PC-3 (cell line): ENCODE measurements at regions not wholly inside any gene's neighbourhood (a gene's known extent, or its start where the extent isn't known, plus 50 kb on each side); places are given as distances from the start of the nearest gene placed in this dataset.

Experiments used
- ATAC-seq: fragments of 200-7000 bp; cut with Tn5 transposase; 2 replicates; pipeline ENCODE4 v1.9.1; 2020; ENCODE audit warnings: mild to moderate bottlenecking, moderate library complexity
- BruUV-seq: library from RNA; stranded (reverse); fragments of 400-500 nt; replicated peaks from 2 replicates; lab custom pipeline; 2021; lab: Mats Ljungman, UMichigan
- CTCF ChIA-PET: fragments of 300-600 bp; sonication (Branson Sonifier 250); formaldehyde crosslinking; loops from one replicate; lab custom pipeline; 2022; ENCODE audit warnings: antibody characterized with exemption; lab: Charles Lee
- POLR2A ChIA-PET: fragments of 300-600 bp; sonication (Branson Sonifier 250); formaldehyde crosslinking; loops from one replicate; lab custom pipeline; 2022; ENCODE audit warnings: antibody characterized with exemption; ENCODE audit not compliant: unreplicated experiment; lab: Charles Lee
- DNase-seq: peaks from one replicate; pipeline ENCODE4 v3.0.0-alpha.2; 2015
- H2AFZ ChIP-seq: fragments of 300-600 bp; sonication (generic); 2 replicates; pipeline ENCODE4 v1.6.0; 2016; ENCODE audit warnings: antibody characterized with exemption, low read length
- H3F3A ChIP-seq: fragments of 300-600 bp; sonication (generic); one replicate; pipeline ENCODE4 v1.6.0; 2017; ENCODE audit warnings: antibody characterized with exemption, low read length, control low read depth, mild to moderate bottlenecking; ENCODE audit not compliant: unreplicated experiment
- H3K27ac ChIP-seq: fragments of 300-600 bp; sonication (generic); 2 replicates; pipeline ENCODE4 v1.5.1; 2016; ENCODE audit warnings: mild to moderate bottlenecking, low read length
- H3K27me3 ChIP-seq: fragments of 300-600 bp; sonication (generic); 2 replicates; pipeline ENCODE4 v1.6.1; 2016; ENCODE audit warnings: low read length, mixed read lengths
- H3K36me3 ChIP-seq: fragments of 300-600 bp; sonication (generic); 2 replicates; pipeline ENCODE4 v1.6.1; 2016; ENCODE audit warnings: low read depth, mixed run types, low read length, mixed read lengths
- H3K4me1 ChIP-seq: fragments of 300-600 bp; sonication (generic); 2 replicates; pipeline ENCODE4 v1.5.1; 2016; ENCODE audit warnings: low read length; ENCODE audit not compliant: insufficient read depth
- H3K4me2 ChIP-seq: fragments of 300-600 bp; sonication (generic); 2 replicates; pipeline ENCODE4 v1.6.0; 2016; ENCODE audit warnings: low read length
- H3K4me3 ChIP-seq: fragments of 300-600 bp; sonication (generic); 2 replicates; pipeline ENCODE4 v1.5.1; 2016; ENCODE audit warnings: mild to moderate bottlenecking, low read length, mixed read lengths
- H3K79me2 ChIP-seq: fragments of 300-600 bp; sonication (generic); 2 replicates; pipeline ENCODE4 v1.6.1; 2017; ENCODE audit warnings: low read length, mixed read lengths
- H3K9ac ChIP-seq: fragments of 300-600 bp; sonication (generic); 2 replicates; pipeline ENCODE4 v1.6.0; 2016; ENCODE audit warnings: mild to moderate bottlenecking, low read length
- H3K9me2 ChIP-seq: fragments of 300-600 bp; sonication (generic); replicated peaks from 2 replicates; pipeline ENCODE4 v1.6.1; 2016; ENCODE audit warnings: mixed run types, low read length, mixed read lengths
- H3K9me3 ChIP-seq: fragments of 300-600 bp; sonication (generic); 2 replicates; pipeline ENCODE4 v1.6.1; 2016; ENCODE audit warnings: low read length, mixed read lengths
- H4K20me1 ChIP-seq: fragments of 300-600 bp; sonication (generic); 2 replicates; pipeline ENCODE4 v1.6.1; 2016; ENCODE audit warnings: low read length, mixed read lengths
- CTCF ChIP-seq: fragments of 300-600 bp; sonication (generic); conservative IDR thresholded peaks from 2 replicates; pipeline ENCODE4 v1.5.1; 2017; ENCODE audit warnings: antibody characterized with exemption, low read depth, mild to moderate bottlenecking, low read length
- EZH2 ChIP-seq: fragments of 300-600 bp; sonication (generic); IDR thresholded peaks from one replicate; pipeline ENCODE4 v1.6.1; 2017; ENCODE audit warnings: antibody characterized with exemption, mild to moderate bottlenecking, low read length; ENCODE audit not compliant: unreplicated experiment
- EZH2phosphoT487 ChIP-seq: fragments of 300-600 bp; sonication (generic); IDR thresholded peaks from 2 replicates; pipeline ENCODE4 v1.6.1; 2018; ENCODE audit warnings: mild to moderate bottlenecking, antibody characterized with exemption, low read length, borderline replicate concordance
- intact Hi-C: fragments of 100-400 bp; cut with micrococcal nuclease; formaldehyde crosslinking; loops from 2 replicates; pipeline ENCODE4 v1.9.0; 2023

- Histone ChIP-seq H3K4me2 (no peak overlapping the region), H3K9me2 (no peaks in the 10 kb centered on the region), H3K4me3 (no peak overlapping the region), H4K20me1 (no peaks in the 10 kb centered on the region), H3F3A (no peaks in the 10 kb centered on the region), H3K9ac (no peak overlapping the region), H3K27ac (no peak overlapping the region), H3K36me3 (no peaks in the 10 kb centered on the region), H2AFZ (no peak overlapping the region), H3K27me3 (no peaks in the 10 kb centered on the region), H3K9me3 (no peaks in the 10 kb centered on the region), H3K79me2 (no peaks in the 10 kb centered on the region), H3K4me1 (no peaks in the 10 kb centered on the region)
- intact Hi-C loops: no loop called here
- DNase-seq (no peak), ATAC-seq (no peak)
- no TSS peak for BruUV-seq
- ChIA-PET CTCF (no interaction called here), POLR2A (no interaction called here)
- no peak for TF ChIP-seq EZH2phosphoT487
Observed at GRCh38 chr5:144857454-144857853, 686.8 kb downstream of the KCTD16 start.

- ChIA-PET CTCF (no interaction called here), POLR2A (no interaction called here)
- Histone ChIP-seq H3F3A (no peaks in the 10 kb centered on the region), H3K4me2 (no peak overlapping the region), H2AFZ (no peak overlapping the region), H3K4me3 (no peak overlapping the region), H3K27ac (no peak overlapping the region), H3K79me2 (no peaks in the 10 kb centered on the region), H3K4me1 (no peaks in the 10 kb centered on the region), H3K9ac (no peak overlapping the region), H3K9me2 (no peaks in the 10 kb centered on the region), H3K27me3 (no peaks in the 10 kb centered on the region), H3K36me3 (no peaks in the 10 kb centered on the region), H4K20me1 (no peaks in the 10 kb centered on the region), H3K9me3 (no peaks in the 10 kb centered on the region)
- BruUV-seq: no TSS peak
- intact Hi-C loops: no loop called here
- TF ChIP-seq CTCF (no peak), EZH2 (no peak), EZH2phosphoT487 (no peak)
- no peak for ATAC-seq
- DNase-seq: no peak
Observed at GRCh38 chr5:144844086-144844485, 673.4 kb downstream of the KCTD16 start.

- no peaks in the 10 kb centered on the region for H4K20me1 ChIP-seq
- DNase-seq (no peak), ATAC-seq (no peak)
- no peaks in the 10 kb centered on the region for H3K79me2 ChIP-seq
- H3K4me2 ChIP-seq: no peak overlapping the region
- intact Hi-C loops: no loop called here
- H3K27ac ChIP-seq: no peak overlapping the region
- BruUV-seq: no TSS peak
- no peaks in the 10 kb centered on the region for H3K9me3 ChIP-seq
- H3K4me3 ChIP-seq: no peak overlapping the region
- H3K27me3 ChIP-seq: no peaks in the 10 kb centered on the region
- POLR2A ChIA-PET: no interaction called here
- no peak overlapping the region for H3K9ac ChIP-seq
- no peaks in the 10 kb centered on the region for H3K9me2 ChIP-seq
- no peak overlapping the region for H2AFZ ChIP-seq
- no peaks in the 10 kb centered on the region for H3F3A ChIP-seq
- no peaks in the 10 kb centered on the region for H3K4me1 ChIP-seq
- CTCF ChIA-PET: no interaction called here
- TF ChIP-seq EZH2phosphoT487 (no peak), CTCF (no peak), EZH2 (no peak)
- no peaks in the 10 kb centered on the region for H3K36me3 ChIP-seq
Observed at GRCh38 chr5:144832416-144832815, 661.7 kb downstream of the KCTD16 start.
